Middle frontal gyrus (tissue), 1 donor: ENCODE measurements at regions not wholly inside any gene's neighbourhood (a gene's known extent, or its start where the extent isn't known, plus 50 kb on each side); places are given as distances from the start of the nearest gene placed in this dataset.
"Not testable (repeated sequence)": the region's sequence is repeated elsewhere in the genome, so short reads cannot be mapped to it uniquely, and the experiment has no call there.

Experiments
- DNase-seq: peaks from one replicate; pipeline ENCODE4 v3.0.0-alpha.2; 2015; ENCODE audit warnings: low spot score; ENCODE audit errors: extremely low spot score

DNA sequence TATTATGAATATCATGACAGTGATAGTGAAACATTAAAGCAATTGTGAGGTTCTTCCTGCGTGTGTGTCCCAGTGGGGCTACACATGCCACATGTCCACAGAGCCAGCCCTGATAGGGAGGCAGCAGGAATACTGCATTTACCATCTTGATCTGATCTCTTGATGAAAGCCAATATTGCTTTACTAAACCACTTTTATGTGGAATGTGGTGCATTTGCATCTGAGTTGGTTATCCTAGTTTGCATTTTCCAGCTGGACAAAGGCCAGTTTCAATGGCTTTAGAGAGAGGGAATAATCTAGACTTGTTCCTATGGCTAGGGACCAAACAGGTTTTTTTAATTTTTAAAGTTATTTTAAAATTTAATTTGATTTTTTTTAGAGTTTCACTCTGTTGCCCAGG, 216.3 kb upstream of the FERMT1 start:
- DNase-seq = no peak

- DNase-seq = no peak
Measured at GRCh38 chr20:6333110-6333509, 210.3 kb upstream of the FERMT1 start.

- DNase-seq = not testable (repeated sequence)
Measured at GRCh38 chr20:6321235-6321634, 198.4 kb upstream of the FERMT1 start.

- no peak for DNase-seq
Measured at GRCh38 chr20:6311841-6312655, 189.2 kb upstream of the FERMT1 start.

GRCh38 chr20:6311097-6311496, 188.3 kb upstream of the FERMT1 start:
- no peak for DNase-seq

- DNase-seq = no peak
Measured at GRCh38 chr20:6305536-6305935, 182.7 kb upstream of the FERMT1 start.

DNA sequence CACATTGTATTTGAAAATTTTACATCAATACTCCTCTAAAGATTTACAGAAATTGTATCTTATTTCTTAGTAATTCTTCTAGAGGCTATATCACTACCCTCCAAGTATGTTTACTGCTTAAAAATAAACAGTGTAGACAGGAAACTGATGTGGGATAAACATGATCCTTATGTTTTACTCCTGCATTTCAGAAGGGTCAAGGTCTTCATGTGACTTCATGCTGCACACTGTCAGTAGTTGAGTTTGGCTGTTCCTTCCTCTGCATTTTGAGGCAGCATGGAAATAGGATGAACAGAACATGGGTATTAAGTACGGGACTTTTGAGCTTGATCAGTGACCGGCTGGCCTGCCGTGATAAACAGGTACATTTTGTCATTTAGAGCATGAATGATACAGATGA, 179.2 kb upstream of the FERMT1 start:
- DNase-seq = no peak

DNA sequence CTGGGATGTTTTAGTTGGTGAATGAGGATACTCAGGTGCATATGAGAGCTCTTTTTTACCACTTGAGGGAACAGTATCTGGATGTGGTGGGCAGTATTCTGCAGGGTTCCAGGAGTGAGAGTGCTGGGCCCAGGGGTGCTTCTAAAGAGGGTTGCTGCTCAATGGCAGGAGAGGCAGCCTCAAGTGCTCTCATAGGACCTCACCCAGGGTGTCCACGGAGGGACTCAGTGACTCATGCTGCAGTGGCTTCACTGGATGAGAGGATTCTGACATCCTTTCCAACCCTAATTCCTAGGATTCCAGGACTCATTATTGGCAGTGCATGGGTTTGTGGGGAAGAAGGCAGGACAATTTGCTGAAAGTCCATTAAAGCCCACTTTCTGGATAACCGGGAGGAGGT, 176.6 kb upstream of the FERMT1 start:
- no peak for DNase-seq

DNA sequence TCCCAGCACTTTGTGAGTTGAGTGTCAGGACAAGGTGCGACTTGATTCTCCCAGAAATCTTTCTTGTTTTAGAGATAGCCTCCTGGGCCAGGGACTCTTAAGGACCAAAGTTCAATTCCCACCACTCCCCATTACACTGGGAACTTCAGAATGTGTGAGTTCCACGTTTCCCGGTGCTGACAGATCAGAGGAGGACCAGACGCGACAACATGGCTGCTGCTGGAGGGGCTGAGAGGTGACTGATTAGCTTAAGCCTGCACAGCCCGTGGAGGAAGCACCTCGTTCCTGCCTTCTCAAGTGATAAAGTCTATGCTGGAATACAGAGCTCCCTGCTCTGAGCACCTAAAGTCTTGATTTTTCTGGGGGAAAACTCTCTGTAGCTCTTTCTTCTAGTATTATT, 175.2 kb upstream of the FERMT1 start:
- no peak for DNase-seq

GRCh38 chr20:6295867-6296256, 173.0 kb upstream of the FERMT1 start:
- DNase-seq = no peak

DNA sequence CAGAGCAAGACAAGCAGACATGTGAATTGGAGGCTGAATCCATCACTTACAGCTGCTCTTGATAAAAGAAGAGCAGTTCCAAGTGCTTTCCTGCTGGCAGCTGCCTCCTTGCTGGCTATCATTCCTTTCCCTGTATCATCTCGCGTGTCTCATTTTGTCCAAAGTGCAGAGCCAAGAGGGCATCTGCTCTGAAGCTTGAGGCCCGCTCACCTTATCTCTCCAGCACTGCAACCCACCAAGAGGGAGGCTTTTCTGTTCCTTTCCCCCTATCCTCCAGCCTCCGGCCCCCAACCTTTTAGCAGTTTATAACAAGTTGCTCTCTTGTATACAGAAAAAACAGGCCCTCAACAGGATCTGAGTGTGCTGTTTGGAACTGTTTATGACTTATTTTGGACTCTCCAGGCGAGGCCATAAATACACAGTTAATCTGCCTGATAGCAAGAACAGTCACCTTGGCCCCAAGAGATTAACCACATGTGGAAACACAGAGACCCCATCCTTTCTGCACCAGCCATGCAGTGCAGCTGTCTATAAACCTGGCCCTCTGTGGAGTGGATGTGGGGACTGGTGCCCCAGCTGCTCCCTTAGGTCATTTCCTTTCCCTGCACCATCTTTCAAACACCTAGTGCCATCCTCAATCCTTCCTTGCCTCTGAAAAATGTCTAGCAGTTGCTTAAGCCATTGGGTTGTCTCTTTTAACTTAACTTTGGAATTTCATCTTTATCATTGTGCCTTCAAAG, 172.5 kb upstream of the FERMT1 start:
- no peak for DNase-seq

DNA sequence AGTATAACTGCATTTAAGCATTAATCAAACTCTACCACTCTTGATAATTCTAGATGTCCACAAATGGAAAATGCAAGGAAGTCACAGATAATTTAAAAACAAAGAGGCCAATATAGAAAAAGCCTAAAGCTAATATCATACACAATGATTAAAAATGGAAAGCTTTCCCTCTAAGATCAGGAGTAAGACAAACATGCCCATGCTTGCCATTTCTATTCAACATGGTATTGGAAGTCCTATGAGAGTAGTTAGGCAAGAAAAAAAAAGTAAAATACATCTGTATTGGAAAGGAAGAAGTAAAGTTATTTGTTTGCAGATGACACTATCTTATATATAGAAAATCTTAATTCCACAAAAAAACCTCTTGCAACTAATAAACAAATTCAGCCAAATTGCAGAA, 164.6 kb upstream of the FERMT1 start:
- DNase-seq = no peak

DNA sequence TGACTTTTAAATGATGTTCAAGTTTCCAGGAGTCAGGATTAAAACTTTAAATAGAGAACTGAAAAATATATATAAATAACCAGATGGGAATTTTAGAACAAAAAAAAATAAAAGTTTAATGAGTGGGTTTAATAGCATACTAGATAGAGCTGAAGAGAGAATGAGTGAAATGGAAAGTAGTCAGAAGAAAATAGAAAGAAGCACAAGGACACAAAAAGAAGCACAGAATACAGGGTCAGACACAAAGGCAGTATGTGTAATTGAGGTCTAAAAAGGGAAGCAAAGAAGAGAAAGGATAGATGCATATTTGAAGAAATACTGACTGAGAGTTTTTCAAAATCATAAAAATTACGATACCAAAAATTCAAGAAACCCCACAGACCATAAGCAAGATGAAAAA, 159.8 kb upstream of the FERMT1 start:
- no peak for DNase-seq

GRCh38 chr20:6277661-6278240, 154.9 kb upstream of the FERMT1 start:
- no peak for DNase-seq

- DNase-seq = not testable (repeated sequence)
Measured at GRCh38 chr20:6270404-6270803, 147.6 kb upstream of the FERMT1 start.

GRCh38 chr20:6269168-6269873, 146.5 kb upstream of the FERMT1 start:
- no peak for DNase-seq

- no peak for DNase-seq
Measured at GRCh38 chr20:6265204-6265904, 142.5 kb upstream of the FERMT1 start.

DNA sequence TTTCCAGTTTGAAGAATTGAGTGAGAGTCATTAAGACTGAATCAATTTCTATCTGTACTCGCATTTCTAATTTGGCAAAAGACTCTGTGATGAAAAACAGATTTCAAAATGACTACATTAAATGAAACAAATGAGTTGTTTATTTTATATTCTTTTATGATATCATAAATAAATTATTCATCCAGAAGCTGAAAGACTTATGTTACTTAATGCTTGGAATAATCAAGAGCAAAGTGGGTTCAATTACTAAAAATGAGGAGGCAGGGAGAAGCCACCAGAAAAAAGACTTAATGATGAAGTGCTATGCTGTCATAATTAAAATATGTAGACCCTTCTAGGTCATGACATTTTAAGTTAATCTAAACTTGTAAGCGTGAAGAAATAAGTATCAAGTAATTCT, 130.6 kb upstream of the FERMT1 start:
- no peak for DNase-seq

DNA sequence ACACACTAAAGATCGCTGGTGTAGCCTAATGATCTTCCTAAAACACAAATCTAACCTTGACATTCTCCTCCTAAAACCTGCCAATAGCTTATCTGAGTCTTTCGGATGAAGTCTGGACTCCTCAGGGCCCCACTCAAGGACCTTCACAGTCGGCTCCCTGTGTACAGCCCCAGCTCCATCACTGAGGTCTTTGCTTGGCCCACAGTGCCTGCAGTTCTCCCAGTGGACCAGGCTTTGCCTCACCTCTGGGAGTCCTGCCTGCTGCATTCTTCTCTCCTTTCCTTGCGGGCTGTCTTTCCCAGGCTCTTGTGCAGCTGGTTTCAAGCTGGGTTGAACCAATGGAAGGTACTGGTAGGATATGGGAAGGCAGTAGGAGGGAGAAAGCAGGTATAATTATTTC, 122.6 kb upstream of the FERMT1 start:
- no peak for DNase-seq

- DNase-seq = no peak
Measured at GRCh38 chr20:6241591-6241990, 118.8 kb upstream of the FERMT1 start.

DNA sequence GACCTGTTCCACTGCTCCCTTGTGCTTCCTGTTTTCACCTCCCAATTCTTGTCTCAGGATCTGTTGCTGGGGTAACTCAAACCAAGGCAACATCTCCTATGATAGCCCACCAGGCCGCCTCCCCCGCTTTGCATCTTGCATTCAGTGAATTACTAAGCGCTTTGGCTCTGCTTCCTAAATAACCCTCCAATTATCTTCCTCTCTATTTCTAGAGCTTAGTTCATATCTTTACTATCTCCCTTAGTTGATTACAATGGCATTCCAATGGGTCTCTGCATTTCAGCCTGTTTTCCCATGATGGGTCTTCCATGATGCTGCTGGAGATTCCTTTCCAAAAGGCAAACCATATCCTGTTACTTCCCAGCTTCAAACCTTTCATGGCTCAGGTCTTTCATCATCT, 117.2 kb upstream of the FERMT1 start:
- DNase-seq = no peak
